GM23248 (cell line): ENCODE measurements at regions not wholly inside any gene's neighbourhood (a gene's known extent, or its start where the extent isn't known, plus 50 kb on each side); places are given as distances from the start of the nearest gene placed in this dataset.

ENCODE experiments used
- EZH2 ChIP-seq: fragments of 200-600 bp; sonication (generic); IDR thresholded peaks from 2 replicates; pipeline ENCODE4 v1.6.1; 2018; ENCODE audit warnings: antibody characterized with exemption, mild to moderate bottlenecking; ENCODE audit not compliant: insufficient read depth, poor library complexity, severe bottlenecking
- EZH2phosphoT487 ChIP-seq: fragments of 200-600 bp; sonication (generic); IDR thresholded peaks from 2 replicates; pipeline ENCODE4 v1.6.1; 2018; ENCODE audit warnings: antibody characterized with exemption, moderate library complexity, mild to moderate bottlenecking, low read depth; ENCODE audit not compliant: insufficient read depth

DNA sequence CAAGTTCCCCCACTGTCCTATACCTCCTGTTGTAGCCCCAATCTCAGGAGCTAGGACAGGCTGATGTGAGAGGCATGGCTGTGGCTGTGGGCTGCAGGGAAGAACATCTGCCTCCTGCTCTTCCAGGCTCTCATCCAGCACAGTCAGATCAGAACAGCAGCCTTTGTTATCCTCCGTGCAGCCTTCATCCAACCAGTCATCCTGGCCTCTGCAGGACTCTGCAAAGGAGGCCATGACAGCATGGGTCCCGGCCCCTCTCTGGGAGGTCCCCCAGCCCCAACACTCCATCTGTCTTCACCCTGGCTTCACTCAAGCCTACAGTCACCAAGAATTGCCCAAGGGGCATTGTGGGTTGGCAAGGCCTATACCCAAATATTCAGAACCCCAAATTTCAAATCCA, 223.2 kb upstream of the COPS8 start:
- TF ChIP-seq EZH2 (no peak), EZH2phosphoT487 (no peak)
